GM18858 (cell line): ENCODE measurements at regions not wholly inside any gene's neighbourhood (a gene's known extent, or its start where the extent isn't known, plus 50 kb on each side); places are given as distances from the start of the nearest gene placed in this dataset.
"Not testable (repeated sequence)": the region's sequence is repeated elsewhere in the genome, so short reads cannot be mapped to it uniquely, and the experiment has no call there.

Experiments used
- ATAC-seq: cut with Tn5 transposase; IDR thresholded peaks from one replicate; pipeline ENCODE4 v1.9.1; 2021; ENCODE audit not compliant: unreplicated experiment

DNA sequence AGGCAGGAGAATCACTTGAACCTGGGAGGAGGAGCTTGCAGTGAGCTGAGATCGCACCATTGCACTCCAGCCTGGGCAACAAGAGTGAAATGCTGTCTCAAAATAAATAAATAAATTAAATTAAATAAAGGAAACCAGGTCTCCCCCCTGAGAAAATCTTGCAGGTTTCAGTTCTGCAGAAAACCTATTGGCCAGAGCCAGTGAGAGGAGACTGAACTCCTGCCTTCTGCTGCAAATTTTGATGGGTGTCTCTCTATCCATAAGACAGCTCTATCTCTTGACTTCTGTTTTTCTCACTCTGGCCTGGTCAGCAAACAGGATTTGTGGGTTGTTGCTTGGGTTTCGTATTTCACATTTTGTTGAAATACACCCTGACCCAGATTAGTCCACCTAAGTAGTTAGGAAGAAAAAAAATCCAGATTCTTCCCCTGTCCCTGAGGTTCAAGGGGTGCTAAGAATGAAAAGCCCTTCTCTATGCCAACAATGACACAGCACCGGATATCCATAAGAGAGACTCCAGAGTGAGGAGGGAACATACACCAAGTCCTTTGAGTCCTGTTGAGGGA is 86.7 kb upstream of the MAP4K4 start:
- ATAC-seq = no peak

DNA sequence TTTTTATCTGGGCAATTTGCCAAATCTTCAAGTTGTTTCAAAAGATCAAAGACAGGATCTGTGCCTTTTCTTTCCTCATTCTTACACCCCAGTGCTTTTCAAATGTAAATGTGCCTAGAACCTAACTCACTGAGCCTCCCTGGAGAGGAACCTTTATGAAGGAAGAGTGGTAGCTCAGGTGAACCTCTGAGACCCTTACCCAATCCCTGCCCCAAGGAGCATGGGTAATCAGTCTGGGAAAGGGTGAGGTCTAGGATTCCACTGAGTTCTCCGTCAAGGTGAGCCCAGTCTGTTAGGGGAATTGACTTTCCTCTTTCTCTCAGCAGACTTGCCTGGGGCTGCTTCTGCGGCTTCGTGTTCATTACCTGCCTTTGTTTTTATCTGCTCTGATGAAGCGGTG is 88.1 kb upstream of the MAP4K4 start:
- ATAC-seq = no peak

DNA sequence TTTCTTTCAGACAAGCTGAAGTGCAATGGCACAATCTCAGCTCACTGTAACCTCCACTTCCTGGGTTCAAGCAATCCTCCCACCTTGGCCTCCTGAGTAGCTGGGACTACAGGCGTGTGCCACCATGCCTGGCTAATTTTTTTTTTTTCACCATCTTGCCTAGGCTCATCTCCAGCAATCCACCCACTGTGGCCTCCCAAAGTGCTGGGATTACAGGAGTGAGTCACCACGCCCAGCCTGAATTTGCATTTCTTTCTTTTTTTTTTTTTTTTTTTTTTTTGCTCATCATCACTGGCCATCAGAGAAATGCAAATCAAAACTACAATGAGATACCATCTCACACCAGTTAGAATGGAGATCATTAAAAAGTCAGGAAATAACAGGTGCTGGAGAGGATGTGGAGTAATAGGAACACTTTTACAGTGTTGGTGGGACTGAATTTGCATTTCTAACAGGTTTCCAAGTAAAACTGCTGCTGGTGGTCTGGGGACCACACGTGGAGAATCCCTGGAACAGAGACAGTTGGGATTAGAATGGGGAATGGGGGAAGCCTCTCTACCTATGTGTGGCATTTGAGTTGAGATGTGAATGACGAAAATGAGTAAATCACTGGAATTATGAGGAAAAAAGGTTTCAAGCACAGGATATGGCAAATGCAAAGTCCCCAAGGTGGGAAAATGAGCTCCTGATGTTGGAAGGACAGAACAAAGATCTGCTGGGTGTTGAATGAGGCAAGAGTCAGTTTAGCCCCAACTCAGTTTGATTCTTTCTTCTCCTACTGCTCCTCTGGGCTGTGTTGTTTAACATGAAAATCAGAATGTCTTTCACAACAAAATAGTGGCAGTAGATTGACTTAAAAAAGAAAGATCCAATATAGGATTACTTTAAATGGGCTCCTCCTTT is 88.8 kb upstream of the MAP4K4 start:
- ATAC-seq = no peak

DNA sequence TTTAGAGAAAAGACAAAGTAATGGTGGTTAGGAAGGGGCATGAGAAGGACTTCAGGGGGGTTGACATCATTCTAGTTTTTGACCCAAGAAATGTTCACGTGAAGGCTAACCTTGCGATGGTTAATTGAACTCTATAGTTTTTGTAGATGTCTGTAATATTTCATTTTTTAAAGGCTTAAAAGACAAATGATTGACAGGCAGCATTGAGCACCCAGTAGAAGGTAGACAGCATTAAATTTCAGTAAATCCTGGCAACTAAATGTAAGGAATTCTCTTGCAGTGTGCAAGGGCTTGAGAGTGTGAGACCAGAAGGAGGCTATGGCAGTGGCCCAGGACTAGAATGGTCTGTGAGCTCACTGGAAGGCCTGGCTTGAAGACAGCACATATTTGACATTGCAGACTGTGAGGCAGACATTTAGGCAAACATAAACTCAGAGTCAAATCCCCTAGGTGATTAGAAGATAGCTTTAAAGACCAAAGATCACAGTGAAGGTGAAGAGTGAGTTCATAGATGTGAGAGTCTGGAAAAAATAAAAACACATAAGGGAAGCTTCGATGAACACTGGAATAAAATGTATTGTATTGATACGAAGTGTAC is 100.1 kb upstream of the MAP4K4 start:
- ATAC-seq = no peak

DNA sequence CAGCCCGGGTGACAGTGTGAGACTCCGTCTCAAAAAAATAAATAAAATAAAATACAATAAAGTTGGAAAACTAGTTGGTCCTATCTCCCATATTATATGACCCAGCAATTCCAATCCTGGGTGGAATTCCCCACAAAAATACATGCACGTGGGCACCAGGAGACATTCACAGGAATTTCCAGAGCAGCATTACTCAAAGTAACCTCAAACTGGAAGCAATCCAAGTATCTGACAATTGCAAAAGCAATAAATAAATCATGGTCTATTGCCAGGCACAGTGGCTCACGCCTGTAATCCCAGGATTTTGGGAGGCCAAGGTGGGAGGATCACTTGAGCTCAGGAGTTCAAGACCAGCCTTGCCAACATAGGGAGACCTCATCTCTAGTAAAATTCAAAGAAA is 101.2 kb upstream of the MAP4K4 start:
- no peak for ATAC-seq

DNA sequence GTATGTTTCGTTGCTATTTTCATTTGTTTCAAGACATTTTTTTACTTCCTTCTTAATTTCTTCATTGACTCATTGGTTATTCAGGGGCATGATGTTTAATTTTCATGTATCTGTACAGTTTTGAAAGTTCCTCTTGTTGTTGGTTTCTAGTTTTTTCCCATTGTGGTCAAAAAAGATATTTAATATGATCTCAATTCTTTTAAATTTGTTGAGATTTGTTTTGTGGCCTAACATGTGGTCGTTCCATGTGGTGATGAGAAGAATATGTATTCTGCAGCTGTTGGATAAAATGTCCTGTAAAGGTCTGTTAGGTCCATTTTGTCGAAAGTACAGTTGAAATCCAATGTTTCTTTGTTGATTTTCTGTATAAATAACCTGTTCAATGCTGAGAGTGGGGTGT is 110.3 kb upstream of the MAP4K4 start:
- ATAC-seq = no peak

DNA sequence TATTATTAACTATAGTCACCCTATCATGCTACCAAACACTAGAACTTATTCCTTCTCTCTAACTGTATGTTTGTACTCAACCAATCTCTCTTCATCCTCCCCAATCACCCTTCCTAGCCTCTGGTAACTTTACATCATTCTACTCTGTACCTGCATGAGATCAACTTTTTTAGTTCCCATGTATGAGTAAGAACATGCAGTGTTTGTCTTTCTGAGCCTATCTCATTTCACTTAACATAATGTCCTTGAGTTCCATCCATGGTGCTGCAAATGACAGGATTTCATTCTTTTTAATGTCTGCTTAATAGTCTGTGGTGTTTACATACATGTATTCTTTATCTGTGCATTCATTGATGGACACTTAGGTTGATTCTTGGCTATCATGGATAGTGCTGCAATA is 108.9 kb upstream of the RFX8 start:
- ATAC-seq = no peak

DNA sequence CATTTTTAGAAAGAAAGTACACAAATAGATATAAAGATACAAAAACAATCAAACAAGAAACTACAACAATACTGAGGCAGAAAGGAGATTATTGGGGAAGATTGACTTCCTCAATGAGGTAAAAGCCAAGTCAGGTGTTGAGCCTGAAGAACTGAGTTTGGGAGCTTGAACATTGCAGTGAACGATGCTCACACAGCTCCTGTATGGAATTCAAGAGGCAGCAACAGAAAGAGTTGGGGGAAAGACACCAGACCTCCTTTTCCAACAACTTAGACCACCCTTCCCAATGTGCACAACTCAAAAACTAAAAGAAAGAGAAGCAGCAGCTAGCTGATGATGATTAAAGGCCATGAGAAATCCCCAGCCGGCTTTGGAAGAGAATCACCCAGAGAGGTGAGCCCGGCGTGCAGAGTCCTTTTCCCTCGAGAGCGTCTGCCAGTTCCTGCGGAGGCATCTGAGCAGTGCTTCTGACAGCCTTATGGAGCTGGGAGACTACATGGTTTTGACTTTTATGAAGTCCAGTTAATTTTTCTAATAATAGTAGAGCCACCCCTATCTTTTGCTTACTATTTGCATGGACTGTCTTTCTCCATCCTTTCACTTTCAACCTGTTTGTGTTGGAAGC is 106.9 kb upstream of the RFX8 start:
- ATAC-seq = no peak

DNA sequence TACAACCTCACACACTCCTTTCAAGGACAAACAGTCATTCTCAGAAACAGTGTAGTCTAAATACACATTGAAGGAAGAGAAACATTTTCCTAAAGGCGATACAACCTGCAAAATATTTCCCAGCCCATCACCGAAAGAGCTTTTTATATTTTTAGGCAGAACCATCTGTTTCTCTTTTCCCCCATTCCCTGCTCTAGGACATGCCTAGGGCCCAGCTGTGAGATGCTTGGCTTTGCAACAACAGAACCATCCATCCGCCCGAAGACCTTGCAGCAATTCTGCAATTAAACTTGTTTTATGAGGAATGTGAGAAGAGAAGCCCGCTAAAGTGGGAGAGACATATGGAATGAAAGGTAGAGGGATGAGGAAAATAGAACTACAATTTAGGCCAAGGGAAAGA is 105.6 kb upstream of the RFX8 start:
- no peak for ATAC-seq

DNA sequence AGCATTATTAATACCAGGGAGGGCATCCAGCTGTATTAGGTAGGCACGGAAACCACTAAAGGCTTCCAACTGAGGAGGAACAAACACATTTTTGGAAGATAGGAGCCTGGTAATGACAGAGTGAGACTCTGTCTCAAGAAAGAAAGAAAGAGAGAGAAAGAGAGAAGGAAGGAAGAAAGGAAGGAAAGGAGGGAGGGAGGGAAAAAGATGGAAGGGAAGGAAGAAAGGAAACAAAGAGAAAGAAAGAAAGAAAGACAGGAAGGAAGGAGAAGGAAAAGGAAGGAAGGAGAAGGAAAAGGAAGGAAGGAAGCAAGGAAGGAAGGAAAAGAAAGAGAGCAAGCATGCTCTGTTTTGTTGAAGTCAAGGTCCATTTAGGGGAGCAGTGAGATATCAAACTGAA is 103.8 kb upstream of the RFX8 start:
- no peak for ATAC-seq

DNA sequence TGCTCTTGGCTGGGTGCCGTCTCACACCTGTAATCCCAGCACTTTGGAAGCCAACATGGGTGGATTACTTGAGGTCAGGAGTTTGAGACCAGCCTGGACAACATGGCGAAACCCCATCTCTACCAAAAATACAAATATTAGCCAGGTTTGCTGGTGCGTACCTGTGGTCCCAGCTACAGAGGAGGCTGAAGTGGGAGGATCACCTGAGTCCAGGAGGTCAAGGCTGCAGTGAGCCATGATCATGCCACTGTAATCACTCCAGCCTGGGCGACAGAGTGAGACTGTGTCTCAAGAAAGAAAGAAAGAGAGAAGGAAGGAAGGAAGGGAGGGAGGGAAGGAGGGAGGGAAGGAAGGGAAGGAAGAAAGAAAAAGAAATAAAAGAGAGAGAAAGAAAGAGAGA is 103.2 kb upstream of the RFX8 start:
- ATAC-seq = not testable (repeated sequence)

DNA sequence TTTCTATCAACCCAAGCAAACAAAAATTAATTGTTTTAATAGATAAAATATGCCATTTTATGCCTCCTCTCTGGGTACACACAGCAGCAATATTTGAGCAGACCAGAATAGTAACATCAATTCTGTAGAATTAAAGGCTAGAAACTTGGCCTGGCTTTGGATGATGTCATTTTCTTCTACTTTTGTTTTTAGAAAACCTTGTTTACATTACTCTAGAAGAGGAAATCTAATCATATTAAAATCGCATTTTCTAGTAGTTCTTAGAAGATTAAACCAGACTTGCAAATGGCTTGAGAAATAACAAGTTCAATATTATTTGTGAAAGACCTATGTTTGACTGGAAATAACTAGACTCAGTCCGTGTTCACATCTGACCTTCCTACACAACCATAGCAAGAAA is 102.3 kb upstream of the RFX8 start:
- ATAC-seq = no peak

DNA sequence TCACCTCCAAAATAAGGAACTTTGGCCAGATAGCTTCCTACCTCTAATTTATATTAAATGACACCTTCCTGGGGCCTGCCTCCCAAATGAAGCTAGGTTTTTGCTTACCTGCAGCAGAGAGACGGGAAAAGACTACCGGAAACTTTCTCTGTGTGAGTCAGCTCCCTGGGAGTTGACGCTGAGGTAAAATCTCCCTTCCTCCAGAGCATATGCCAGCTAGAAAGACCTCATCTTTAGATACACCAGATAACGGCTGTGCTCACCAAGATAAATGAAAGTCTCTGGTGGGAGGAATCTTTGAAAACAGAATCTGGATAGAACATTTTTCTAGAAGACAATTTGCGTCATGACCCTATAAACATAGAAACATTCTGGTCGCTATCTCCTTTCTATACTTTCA is 99.7 kb upstream of the RFX8 start:
- no peak for ATAC-seq

DNA sequence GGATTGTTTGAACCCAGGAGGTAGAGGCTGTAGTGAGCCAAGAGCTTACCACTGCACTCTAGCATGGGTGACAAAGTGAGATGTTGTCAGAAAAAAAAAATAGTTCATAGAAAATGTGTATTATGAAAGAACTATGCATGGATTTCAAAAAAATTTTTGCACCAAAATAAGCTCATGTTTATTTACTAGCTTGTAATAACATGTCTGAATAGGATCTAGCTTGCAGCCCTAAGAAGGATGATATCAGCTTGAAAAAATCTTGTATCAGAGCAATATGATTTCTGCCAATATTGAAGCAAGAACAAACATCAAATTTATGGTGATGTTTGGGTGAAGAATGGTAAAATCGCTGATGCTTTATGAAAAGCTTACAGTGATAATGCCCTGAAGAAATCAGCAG is 97.0 kb upstream of the RFX8 start:
- no peak for ATAC-seq

DNA sequence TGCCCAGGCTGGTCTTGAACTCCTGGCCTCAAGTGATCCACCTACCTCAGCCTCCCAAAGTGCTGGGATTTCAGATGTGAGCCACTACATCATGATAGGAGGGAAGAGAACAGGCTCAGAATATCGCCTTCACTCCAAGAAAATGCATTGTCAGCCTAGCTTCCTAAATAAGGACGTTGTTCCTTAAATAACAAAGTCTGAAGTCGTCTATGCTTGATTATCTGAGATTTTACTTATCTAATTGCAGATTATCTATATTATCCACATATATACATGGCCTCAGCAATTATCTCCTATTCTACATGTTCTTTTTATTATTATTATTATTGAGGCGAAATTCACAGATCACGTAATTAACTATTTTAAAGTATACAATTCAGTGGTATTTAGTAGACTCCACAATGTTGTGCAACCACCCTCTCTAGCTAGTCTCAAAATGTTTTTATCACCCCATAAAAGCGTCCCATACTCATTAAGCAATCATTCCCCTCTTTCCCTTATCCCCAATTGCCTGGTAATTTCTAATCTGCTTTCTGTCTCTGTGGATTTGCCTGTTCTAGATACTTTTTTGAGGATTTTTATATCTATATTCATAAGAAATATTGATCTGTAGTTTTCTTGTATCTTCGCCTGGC is 95.1 kb upstream of the RFX8 start:
- ATAC-seq = no peak

DNA sequence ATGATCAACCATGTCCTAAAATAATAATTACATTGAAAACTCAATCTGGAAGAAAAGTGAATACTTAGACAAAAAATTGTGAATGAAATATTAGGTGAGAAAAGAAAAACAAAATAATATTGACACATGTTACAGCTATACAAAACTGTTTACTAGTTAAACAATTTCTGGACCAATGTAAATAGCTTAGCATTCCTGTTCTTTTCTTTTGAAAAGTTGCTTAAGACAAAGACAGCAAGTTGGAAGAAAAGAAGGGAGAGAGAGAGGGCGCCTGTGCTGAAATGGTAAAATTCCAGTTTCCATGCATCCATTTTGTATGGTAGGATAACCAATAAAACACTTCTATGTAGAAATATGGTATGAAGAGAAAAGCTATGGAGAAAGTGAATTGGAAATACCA is 94.1 kb upstream of the RFX8 start:
- no peak for ATAC-seq

DNA sequence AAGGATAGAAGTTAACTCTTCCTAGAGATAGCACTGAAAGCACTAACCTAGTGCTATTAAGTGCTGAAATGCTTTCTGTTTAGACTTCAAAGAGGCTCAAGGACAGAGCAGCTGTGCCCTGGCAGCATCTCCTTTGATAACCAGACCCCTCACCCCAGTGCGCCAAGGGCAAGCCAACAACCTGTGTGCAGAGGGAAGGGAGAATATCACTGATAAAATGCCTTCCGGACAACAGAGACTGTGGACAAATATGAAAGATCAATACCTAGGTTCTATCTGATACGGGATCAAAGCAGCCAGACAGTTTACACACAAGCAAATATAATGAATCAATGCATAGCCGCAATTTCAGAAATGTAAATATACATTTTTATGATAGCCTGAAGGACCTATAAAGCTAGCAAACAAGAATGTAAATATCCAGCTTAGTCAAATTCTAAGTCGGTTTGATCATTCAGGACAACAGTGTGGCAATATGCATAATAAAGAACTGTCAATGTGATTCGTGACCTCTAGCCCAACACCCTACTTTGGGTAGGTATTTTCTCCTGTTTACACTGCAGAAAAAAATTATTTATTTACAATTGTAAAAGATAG is 91.8 kb upstream of the RFX8 start:
- ATAC-seq = no peak

DNA sequence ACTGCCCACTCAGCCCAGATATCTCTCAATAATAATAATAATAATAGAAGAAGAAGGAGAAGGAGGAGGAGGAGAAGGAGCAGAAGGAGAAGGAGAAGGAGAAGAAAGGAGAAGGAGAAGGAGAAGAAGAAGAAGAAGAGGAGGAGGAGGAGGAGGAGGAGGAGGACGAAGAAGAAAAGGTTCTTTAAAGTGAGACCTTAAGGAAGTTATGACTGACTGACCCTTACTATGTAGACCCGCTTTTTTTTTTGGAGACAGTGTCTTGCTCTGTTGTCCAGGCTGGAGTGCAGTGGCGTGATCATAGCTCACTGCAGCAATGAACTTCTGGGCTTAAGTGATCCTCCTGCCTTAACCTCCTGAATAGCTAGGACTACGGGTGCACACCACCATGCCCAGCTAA is 88.9 kb upstream of the RFX8 start:
- no peak for ATAC-seq

DNA sequence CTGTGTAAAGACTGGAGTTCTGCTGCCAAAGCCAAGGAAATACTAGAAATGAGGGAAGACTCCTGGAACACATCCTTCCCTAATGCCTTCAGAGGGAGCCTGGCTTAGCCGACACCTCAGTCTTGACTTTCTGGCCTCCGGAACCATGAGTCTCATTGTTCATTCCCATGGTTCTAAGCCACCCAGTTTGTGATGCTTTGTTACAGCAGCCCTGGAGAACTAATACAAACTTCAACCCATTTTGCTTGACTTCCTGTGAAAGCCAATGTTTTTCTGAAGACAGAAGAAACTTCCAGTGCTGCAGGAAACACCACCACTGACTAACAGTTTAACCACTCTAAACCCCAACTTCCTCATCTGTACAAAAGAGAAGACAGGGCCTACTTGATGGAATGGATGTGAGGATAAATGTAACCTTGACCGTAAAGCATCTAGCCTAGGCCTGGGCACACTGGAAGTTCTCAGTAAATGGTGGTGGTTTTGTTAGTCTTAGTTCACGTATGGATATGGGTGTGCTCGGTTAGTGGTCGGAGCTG is 85.9 kb upstream of the RFX8 start:
- ATAC-seq = no peak

DNA sequence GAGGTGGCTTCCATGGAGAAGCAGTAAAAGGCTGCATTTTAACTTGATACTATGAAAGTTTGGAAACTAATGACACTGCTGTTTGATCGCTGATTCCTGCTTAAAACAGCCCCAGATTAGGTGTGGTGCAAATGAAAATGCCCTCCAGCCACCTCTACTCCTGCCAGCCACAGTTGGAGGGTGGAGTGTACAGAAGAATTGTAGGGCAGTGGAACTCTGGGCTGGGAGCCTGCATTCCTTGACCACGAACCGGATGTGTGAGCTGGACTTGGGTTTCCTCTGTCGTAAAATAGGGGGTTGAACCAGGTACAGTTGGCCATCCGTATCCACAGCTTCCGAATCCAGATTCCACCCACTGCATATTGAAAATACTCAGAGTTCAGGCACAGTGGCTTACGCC is 84.6 kb upstream of the RFX8 start:
- ATAC-seq = no peak
